Activated CD4-positive, alpha-beta memory T cell treated with anti-CD3 and anti-CD28 coated beads for 36 hours (primary cell): ENCODE measurements at regions not wholly inside any gene's neighbourhood (a gene's known extent, or its start where the extent isn't known, plus 50 kb on each side); places are given as distances from the start of the nearest gene placed in this dataset.
"Not testable (repeated sequence)": the region's sequence is repeated elsewhere in the genome, so short reads cannot be mapped to it uniquely, and the experiment has no call there.

Experiments
- CTCF ChIA-PET: fragments of 350-600 bp; sonication (Branson Sonifier 250); formaldehyde crosslinking; loops from one replicate; lab custom pipeline; 2021; ENCODE audit warnings: antibody characterized with exemption, inconsistent platforms; lab: Charles Lee
- POLR2A ChIA-PET: fragments of 350-600 bp; sonication (Branson Sonifier 250); formaldehyde crosslinking; loops from one replicate; lab custom pipeline; 2021; ENCODE audit warnings: antibody characterized with exemption; lab: Charles Lee
- DNase-seq: peaks from one replicate; pipeline ENCODE4 v3.0.0-alpha.2; 2020
- H3K27ac Mint-ChIP-seq: one replicate; pipeline ENCODE4 v1.8.0; 2021; ENCODE audit warnings: mixed read lengths
- H3K27me3 Mint-ChIP-seq: one replicate; pipeline ENCODE4 v1.8.0; 2021; ENCODE audit warnings: mixed read lengths
- H3K36me3 Mint-ChIP-seq: one replicate; pipeline ENCODE4 v1.8.0; 2021; ENCODE audit warnings: mixed read lengths
- H3K4me1 Mint-ChIP-seq: one replicate; pipeline ENCODE4 v1.8.0; 2021; ENCODE audit warnings: low read depth, mixed read lengths
- H3K4me3 Mint-ChIP-seq: one replicate; pipeline ENCODE4 v1.8.0; 2021; ENCODE audit warnings: mild to moderate bottlenecking, mixed read lengths
- H3K9me3 Mint-ChIP-seq: one replicate; pipeline ENCODE4 v1.8.0; 2021; ENCODE audit warnings: mixed read lengths
- intact Hi-C: fragments of 100-400 bp; cut with micrococcal nuclease; formaldehyde crosslinking; loops from one replicate; pipeline ENCODE4 v1.15.1; 2023

DNA sequence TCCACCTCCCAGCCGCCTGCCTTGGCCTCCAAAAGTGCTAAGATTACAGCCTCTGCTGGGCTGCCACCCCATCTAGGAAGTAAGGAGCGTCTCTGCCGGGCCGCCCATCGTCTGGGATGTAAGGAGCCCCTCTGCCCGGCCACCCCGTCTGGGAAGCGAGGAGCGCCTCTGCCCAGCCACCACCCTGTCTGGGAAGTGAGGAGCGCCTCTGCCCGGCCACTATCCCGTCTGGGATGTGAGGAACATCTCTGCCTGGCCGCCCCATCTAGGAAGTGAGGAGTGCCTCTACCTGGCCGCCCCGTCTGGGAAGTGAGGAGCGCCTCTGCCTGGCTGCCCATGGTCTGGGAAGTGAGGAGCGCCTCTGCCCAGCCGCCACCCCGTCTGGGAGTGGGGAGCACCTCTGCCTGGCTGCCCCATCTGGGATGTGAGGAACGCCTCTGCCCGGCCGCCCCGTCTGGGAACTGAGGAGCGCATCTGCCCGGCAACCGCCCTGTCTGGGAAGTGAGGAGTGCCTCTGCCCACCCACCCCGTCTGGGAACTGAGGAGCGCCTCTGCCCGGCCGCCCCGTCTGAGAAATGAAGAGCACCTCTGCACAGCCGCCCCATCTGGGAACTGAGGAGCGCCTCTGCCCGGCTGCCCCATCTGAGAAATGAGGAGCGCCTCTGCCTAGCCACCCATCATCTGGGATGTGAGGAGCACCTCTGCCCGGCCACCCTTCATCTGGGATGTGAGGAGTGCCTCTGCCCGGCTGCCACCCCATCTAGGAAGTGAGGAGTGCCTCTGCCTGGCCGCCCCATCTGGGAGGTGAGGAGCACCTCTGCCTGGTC, 137.8 kb upstream of the PALMD start:
- intact Hi-C loops = no loop called here
- no peak for DNase-seq
- H3K27ac Mint-ChIP-seq = no peak overlapping the region
- no peaks in the 10 kb centered on the region for H3K36me3 Mint-ChIP-seq
- no peak overlapping the region for H3K4me3 Mint-ChIP-seq
- peaks cover 3% of the 10 kb centered on the region for H3K9me3 Mint-ChIP-seq
- H3K4me1 Mint-ChIP-seq = no peaks in the 10 kb centered on the region
- ChIA-PET POLR2A (no interaction called here), CTCF (no interaction called here)
- H3K27me3 Mint-ChIP-seq = no peaks in the 10 kb centered on the region

GRCh38 chr1:99508733-99509445, 137.0 kb upstream of the PALMD start:
- intact Hi-C loops, H3K4me1 Mint-ChIP-seq, H3K36me3 Mint-ChIP-seq, H3K9me3 Mint-ChIP-seq, H3K27me3 Mint-ChIP-seq, CTCF ChIA-PET, H3K4me3 Mint-ChIP-seq, POLR2A ChIA-PET, H3K27ac Mint-ChIP-seq, DNase-seq: not testable (repeated sequence)

GRCh38 chr1:99514823-99515552, 130.9 kb upstream of the PALMD start:
- DNase-seq, intact Hi-C loops, H3K27me3 Mint-ChIP-seq, H3K4me3 Mint-ChIP-seq, H3K36me3 Mint-ChIP-seq, POLR2A ChIA-PET, CTCF ChIA-PET, H3K4me1 Mint-ChIP-seq, H3K27ac Mint-ChIP-seq, H3K9me3 Mint-ChIP-seq: not testable (repeated sequence)

GRCh38 chr1:99516141-99516540, 129.8 kb upstream of the PALMD start:
- DNase-seq = no peak
- H3K4me1 Mint-ChIP-seq = no peaks in the 10 kb centered on the region
- intact Hi-C loops = no loop called here
- H3K9me3 Mint-ChIP-seq = no peaks in the 10 kb centered on the region
- H3K27me3 Mint-ChIP-seq = peaks cover 3% of the 10 kb centered on the region
- ChIA-PET CTCF (no interaction called here), POLR2A (no interaction called here)
- H3K27ac Mint-ChIP-seq = no peak overlapping the region
- no peak overlapping the region for H3K4me3 Mint-ChIP-seq
- no peaks in the 10 kb centered on the region for H3K36me3 Mint-ChIP-seq

DNA sequence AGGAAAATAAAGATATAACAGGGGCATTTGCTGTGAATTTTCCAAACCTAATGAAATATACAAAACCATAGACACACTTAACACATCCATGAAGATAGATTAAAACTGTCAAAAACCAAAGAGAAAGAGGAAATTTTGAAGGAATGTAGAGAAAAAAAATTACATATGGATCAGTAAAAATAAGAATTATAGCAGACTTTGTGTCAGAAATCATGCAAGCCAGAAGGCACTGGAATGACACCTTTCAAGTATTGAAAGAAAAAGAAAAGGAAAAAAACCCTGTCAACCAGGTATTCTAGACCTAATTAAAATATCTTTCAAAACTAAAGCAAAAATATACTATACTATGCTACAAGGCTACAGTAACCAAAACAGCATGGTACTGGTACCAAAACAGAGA, 125.8 kb upstream of the PALMD start:
- H3K9me3 Mint-ChIP-seq = peaks cover 2% of the 10 kb centered on the region
- no peak overlapping the region for H3K4me3 Mint-ChIP-seq
- no peaks in the 10 kb centered on the region for H3K36me3 Mint-ChIP-seq
- peaks cover 3% of the 10 kb centered on the region for H3K27me3 Mint-ChIP-seq
- POLR2A ChIA-PET = no interaction called here
- intact Hi-C loops = no loop called here
- CTCF ChIA-PET = interaction anchor here (0.6 kb wide), 1 partner anchor 339 kb away, joined by 3 read pairs; no protein-coding TSS in a partner anchor
- no peak for DNase-seq
- H3K4me1 Mint-ChIP-seq = no peaks in the 10 kb centered on the region
- H3K27ac Mint-ChIP-seq = no peak overlapping the region

DNA sequence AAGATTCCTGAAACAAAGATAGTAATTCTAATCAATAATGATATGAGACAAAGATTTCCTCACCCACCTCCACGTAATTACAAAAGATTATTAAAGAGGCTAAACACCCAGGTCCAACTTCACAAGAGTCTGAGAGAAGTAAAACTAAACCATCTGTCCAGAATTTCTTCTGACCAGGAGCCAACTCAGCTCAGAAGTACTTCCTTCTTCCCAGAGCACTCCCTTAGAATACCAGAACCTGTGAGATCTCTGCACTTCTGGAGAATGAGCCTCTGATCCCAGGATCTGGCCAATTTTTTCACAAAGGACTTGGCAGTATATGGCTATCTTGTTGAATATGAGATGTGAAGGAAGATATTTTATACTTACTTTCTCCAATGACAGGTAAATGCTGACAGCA, 120.6 kb upstream of the PALMD start:
- no peak for DNase-seq
- no peaks in the 10 kb centered on the region for H3K36me3 Mint-ChIP-seq
- peaks cover 2% of the 10 kb centered on the region for H3K9me3 Mint-ChIP-seq
- no peak overlapping the region for H3K4me3 Mint-ChIP-seq
- CTCF ChIA-PET = no interaction called here
- no peak overlapping the region for H3K27ac Mint-ChIP-seq
- H3K27me3 Mint-ChIP-seq = no peaks in the 10 kb centered on the region
- POLR2A ChIA-PET = no interaction called here
- intact Hi-C loops = no loop called here
- H3K4me1 Mint-ChIP-seq = no peaks in the 10 kb centered on the region

- DNase-seq = no peak
Measured at GRCh38 chr1:99527078-99527477, 118.8 kb upstream of the PALMD start.

GRCh38 chr1:99527545-99527944, 118.4 kb upstream of the PALMD start:
- intact Hi-C loops = no loop called here
- no peaks in the 10 kb centered on the region for H3K9me3 Mint-ChIP-seq
- DNase-seq = no peak
- ChIA-PET POLR2A (interaction anchor here (1.2 kb wide), 1 partner anchor 12 kb away, joined by 3 read pairs; no protein-coding TSS in a partner anchor), CTCF (no interaction called here)
- no peaks in the 10 kb centered on the region for H3K4me1 Mint-ChIP-seq
- H3K4me3 Mint-ChIP-seq = no peak overlapping the region
- H3K27ac Mint-ChIP-seq = no peak overlapping the region
- H3K27me3 Mint-ChIP-seq = no peaks in the 10 kb centered on the region
- H3K36me3 Mint-ChIP-seq = no peaks in the 10 kb centered on the region

More at GRCh38 chr1:99527078-99527477, 118.8 kb upstream of the PALMD start:
- H3K36me3 Mint-ChIP-seq = no peaks in the 10 kb centered on the region
- intact Hi-C loops = no loop called here
- H3K4me1 Mint-ChIP-seq = no peaks in the 10 kb centered on the region
- no peak overlapping the region for H3K27ac Mint-ChIP-seq
- ChIA-PET CTCF (no interaction called here), POLR2A (interaction anchor here (1.2 kb wide), 1 partner anchor 12 kb away, joined by 3 read pairs; no protein-coding TSS in a partner anchor)
- no peak overlapping the region for H3K4me3 Mint-ChIP-seq
- no peaks in the 10 kb centered on the region for H3K9me3 Mint-ChIP-seq
- H3K27me3 Mint-ChIP-seq = no peaks in the 10 kb centered on the region

DNA sequence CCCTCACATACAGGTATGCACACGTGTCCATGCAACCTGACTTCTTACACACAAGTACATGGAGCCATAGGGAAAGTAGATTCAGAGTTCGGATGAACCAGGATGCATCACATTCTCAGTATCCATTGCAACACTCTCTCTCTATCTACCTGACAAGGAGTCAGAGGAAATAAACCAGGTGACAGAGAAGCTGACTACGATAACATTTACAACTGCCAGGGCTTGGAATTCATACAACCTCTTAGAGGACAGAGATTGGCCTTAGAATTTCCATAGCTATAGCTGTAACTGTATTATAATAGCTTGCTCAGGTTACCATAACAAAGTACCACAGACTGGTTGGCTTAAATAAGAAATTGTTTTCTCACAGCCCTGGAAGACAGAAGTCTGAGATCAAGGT, 116.9 kb upstream of the PALMD start:
- H3K9me3 Mint-ChIP-seq = no peaks in the 10 kb centered on the region

DNA sequence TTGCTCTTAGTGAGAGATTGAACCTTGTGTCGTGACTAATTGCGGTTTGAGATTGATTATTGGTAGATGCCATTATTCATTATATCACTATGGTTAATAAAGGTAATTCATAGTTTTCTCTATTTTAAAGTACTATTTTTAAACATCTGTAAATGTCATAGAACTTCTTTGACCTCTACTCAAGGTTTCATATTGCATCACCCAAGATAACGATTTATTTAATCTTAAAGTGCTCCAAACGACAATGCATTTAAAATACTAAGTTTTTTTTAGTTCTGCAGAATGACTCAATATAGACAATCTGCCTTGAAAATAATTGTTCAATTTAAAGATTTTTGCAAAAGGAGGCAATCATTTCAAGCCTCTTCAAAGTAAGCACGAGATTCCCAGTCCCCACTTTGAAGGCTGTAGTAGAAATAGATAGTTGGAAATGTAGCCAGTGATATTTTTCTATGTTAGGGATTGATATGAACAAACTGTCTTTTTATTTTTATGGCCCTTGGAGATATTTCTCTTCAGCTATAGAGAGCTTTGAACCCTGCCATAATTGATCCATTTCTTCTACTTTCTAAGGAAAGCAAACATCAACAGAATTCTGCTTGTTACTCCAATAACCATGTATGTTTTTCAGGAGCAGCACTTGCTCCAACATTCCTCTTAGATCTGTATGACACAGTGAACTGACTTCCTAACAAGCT, 114.2 kb upstream of the PALMD start:
- H3K4me3 Mint-ChIP-seq = no peak overlapping the region
- H3K9me3 Mint-ChIP-seq = no peaks in the 10 kb centered on the region
- no peak for DNase-seq
- ChIA-PET CTCF (no interaction called here), POLR2A (no interaction called here)
- no peak overlapping the region for H3K27ac Mint-ChIP-seq
- H3K36me3 Mint-ChIP-seq = no peaks in the 10 kb centered on the region
- intact Hi-C loops = no loop called here
- no peaks in the 10 kb centered on the region for H3K4me1 Mint-ChIP-seq
- no peaks in the 10 kb centered on the region for H3K27me3 Mint-ChIP-seq

More for the DNA sequence above, 116.9 kb upstream of the PALMD start:
- ChIA-PET POLR2A (no interaction called here), CTCF (no interaction called here)
- H3K36me3 Mint-ChIP-seq = no peaks in the 10 kb centered on the region
- no peak for DNase-seq
- intact Hi-C loops = no loop called here
- no peak overlapping the region for H3K4me3 Mint-ChIP-seq
- H3K27ac Mint-ChIP-seq = no peak overlapping the region
- no peaks in the 10 kb centered on the region for H3K4me1 Mint-ChIP-seq
- no peaks in the 10 kb centered on the region for H3K27me3 Mint-ChIP-seq

DNA sequence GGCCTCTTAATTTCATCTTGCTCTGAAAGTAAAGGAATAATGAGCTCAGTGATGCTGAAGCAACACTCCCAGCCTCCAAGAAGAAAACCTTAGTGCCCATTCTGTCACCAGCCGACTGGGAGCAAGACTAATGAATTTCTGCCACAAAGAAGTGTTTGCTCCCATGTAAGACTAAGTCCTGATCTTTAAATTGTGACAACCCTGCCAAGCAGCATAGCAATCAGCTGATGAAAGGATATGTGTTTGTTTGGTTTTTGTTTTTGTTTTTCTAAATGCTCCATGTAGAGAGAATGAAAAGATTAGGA, 113.7 kb upstream of the PALMD start:
- no peaks in the 10 kb centered on the region for H3K36me3 Mint-ChIP-seq
- H3K27ac Mint-ChIP-seq = no peak overlapping the region
- H3K27me3 Mint-ChIP-seq = no peaks in the 10 kb centered on the region
- intact Hi-C loops = no loop called here
- POLR2A ChIA-PET = no interaction called here
- CTCF ChIA-PET = no interaction called here
- DNase-seq = no peak
- H3K9me3 Mint-ChIP-seq = no peaks in the 10 kb centered on the region
- no peaks in the 10 kb centered on the region for H3K4me1 Mint-ChIP-seq
- no peak overlapping the region for H3K4me3 Mint-ChIP-seq
